ENCODE measurements at regions not wholly inside any gene's neighbourhood (a gene's known extent, or its start where the extent isn't known, plus 50 kb on each side); places are given as distances from the start of the nearest gene placed in this dataset.

DNA sequence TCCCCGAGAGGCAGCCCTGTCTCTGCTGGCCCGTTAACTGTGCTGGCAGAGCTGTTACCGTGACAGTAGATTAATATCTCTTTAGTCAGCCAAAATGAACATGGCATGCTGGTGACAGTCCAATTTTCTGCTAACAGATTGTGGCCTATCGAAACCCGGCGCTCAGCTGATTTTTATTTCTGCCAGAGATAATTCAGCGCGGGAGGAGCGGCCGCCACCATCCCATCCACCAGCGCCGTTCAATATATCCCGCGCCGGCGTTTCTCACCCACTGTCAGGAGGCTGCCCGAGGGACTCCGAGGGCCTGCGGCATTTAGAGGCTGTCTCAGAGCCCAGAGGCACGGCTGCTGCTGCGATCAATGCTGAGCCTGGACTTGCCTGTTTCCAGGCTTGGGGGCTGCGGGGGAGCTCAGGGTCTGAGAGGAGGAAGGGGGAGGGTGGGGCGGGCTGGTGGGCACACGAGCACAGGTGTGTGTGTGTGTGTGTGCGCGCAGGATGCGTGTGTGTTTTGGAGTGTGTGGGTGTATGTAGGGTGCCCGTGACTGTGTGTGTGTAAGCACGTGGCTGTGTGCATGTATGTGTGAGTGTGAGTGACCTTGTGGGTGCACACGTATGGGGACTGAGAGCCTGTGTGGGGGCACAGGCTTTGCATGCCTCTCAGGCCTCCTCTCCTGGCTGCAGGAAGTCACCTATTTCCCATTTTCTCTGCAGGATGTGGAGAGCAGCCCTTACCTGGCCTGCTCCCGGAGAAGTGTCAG is 109.7 kb upstream of the ACTRT2 start:
- 93% methylated on average over 23 of the region's 31 CpGs; no CpG with 5 or more reads in 1 of the 2 experiments for WGBS, 2 experiments (ENCODE audit: extremely low coverage in 1 of 2, insufficient coverage in 1 of 2, insufficient read length in 1 of 2, insufficient replicate concordance in 2 of 2, low coverage in 1 of 2, low lambda C conversion rate in 2 of 2, missing lambda C conversion rate in 1 of 2)
- Histone ChIP-seq H2BK20ac (ENCODE audit: low read length) (no peak overlapping the region), H4K5ac (ENCODE audit: insufficient read length, low read depth, low read length) (no peak overlapping the region), H3K36me3 (ENCODE audit: control insufficient read depth in 2 of 4, insufficient read depth in 4 of 4, low read length in 3 of 4) (peaks cover 0 to 4% (median 0%) of the 10 kb centered on the region in 4 experiments; a peak in 1 of 8 replicates), H3K27me3 (replicated peaks in 1 of 4; ENCODE audit: control insufficient read depth in 3 of 4, extremely low read depth in 1 of 4, insufficient read depth in 3 of 4, low read length in 3 of 4) (no peaks in the 10 kb centered on the region), H4K8ac (ENCODE audit: extremely low read depth, insufficient read depth, low read length) (no peak overlapping the region), H3K27ac (ENCODE audit: low read depth, low read length) (no peak overlapping the region), H3K79me2 (ENCODE audit: control insufficient read depth in 1 of 2, insufficient read depth in 2 of 2, low read length in 2 of 2) (no peaks in the 10 kb centered on the region), H3K4me2 (ENCODE audit: insufficient read depth in 1 of 2, low read depth in 2 of 2, low read length in 2 of 2) (no peak overlapping the region), H3K23ac (ENCODE audit: insufficient read length) (no peak overlapping the region), H2BK5ac (ENCODE audit: low read depth, low read length) (no peak overlapping the region), H2BK15ac (ENCODE audit: low read length) (no peak overlapping the region), H3K4me3 (ENCODE audit: extremely low read depth in 1 of 4, insufficient read depth in 2 of 4, low read depth in 3 of 4, low read length in 4 of 4) (no peak overlapping the region), H2BK12ac (ENCODE audit: low read depth, low read length) (no peak overlapping the region), H2AFZ (ENCODE audit: low read length) (no peak overlapping the region), H2BK120ac (replicated peaks; ENCODE audit: low read depth, low read length) (no peak overlapping the region), H3K79me1 (ENCODE audit: low read depth, low read length) (no peaks in the 10 kb centered on the region; the same call in 1 of the 2 replicates), H3K4ac (replicated peaks; ENCODE audit: insufficient read length, low read depth, low read length) (no peak overlapping the region), H3K9me3 (ENCODE audit: insufficient read depth in 2 of 2, low read depth in 1 of 2, low read length in 1 of 2) (peaks cover 84 to 100% of the 10 kb centered on the region in 2 experiments), H3K18ac (ENCODE audit: extremely low read depth, low read length) (no peak overlapping the region), H4K91ac (replicated peaks; ENCODE audit: insufficient read length, low read length) (no peak overlapping the region), H4K20me1 (replicated peaks in 1 of 2; ENCODE audit: control insufficient read depth in 1 of 2, insufficient read depth in 2 of 2, low read length in 2 of 2) (peaks cover 0 to 5% of the 10 kb centered on the region in 2 experiments), H3K14ac (ENCODE audit: insufficient read length) (no peak overlapping the region), H2AK5ac (ENCODE audit: low read depth, low read length) (no peak overlapping the region), H3K9ac (replicated peaks in 1 of 4; ENCODE audit: extremely low read depth in 1 of 4, low read depth in 3 of 4, low read length in 3 of 4) (no peak overlapping the region), H3K23me2 (ENCODE audit: low read depth, low read length) (no peaks in the 10 kb centered on the region), H3K56ac (replicated peaks; ENCODE audit: insufficient read length, low read depth, low read length) (no peak overlapping the region), H3K4me1 (replicated peaks in 1 of 4; ENCODE audit: control insufficient read depth in 3 of 4, insufficient read depth in 4 of 4, low read length in 3 of 4) (no peaks in the 10 kb centered on the region)
- ChIA-PET POLR2A (ENCODE audit: partially characterized antibody) (no interaction called here), CTCF (ENCODE audit: partially characterized antibody) (no interaction called here)
- DNase-seq (ENCODE audit: low read depth in 1 of 2, low spot score in 2 of 2) (no peak), FAIRE-seq (no peak)
- TF ChIP-seq POLR2AphosphoS5 (IDR thresholded peaks at IDR 0.05; ENCODE audit: low read depth, low read length): no peak
- TF ChIP-seq SRF (IDR thresholded peaks at IDR 0.05; ENCODE audit: low read depth, low read length): no peak
- no peak for TF ChIP-seq CTBP2 (IDR thresholded peaks at IDR 0.05; ENCODE audit: borderline replicate concordance, insufficient read depth, insufficient read length, low read length)
- TF ChIP-seq ASH2L (IDR thresholded peaks at IDR 0.05; ENCODE audit: low read length): no peak
- TF ChIP-seq JUND (IDR thresholded peaks at IDR 0.05; ENCODE audit: low read length): no peak
- no peak for TF ChIP-seq NRF1 (IDR thresholded peaks at IDR 0.05; ENCODE audit: low read depth, low read length)
- no peak for TF ChIP-seq BACH1 (IDR thresholded peaks at IDR 0.05; ENCODE audit: low read length)
- no peak for TF ChIP-seq CBX5 (IDR thresholded peaks at IDR 0.05; ENCODE audit: low read depth, low read length)
- TF ChIP-seq GTF2F1 (IDR thresholded peaks at IDR 0.05; ENCODE audit: borderline replicate concordance, low read depth, low read length): no peak
- TF ChIP-seq, protein P1, sequence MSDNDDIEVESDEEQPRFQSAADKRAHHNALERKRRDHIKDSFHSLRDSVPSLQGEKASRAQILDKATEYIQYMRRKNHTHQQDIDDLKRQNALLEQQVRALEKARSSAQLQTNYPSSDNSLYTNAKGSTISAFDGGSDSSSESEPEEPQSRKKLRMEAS (IDR thresholded peaks at IDR 0.05): no peak
- TF ChIP-seq SP1 (IDR thresholded peaks at IDR 0.05; ENCODE audit: low read depth, low read length): no peak
